ENCODE measurements at regions not wholly inside any gene's neighbourhood (a gene's known extent, or its start where the extent isn't known, plus 50 kb on each side); places are given as distances from the start of the nearest gene placed in this dataset.

DNA sequence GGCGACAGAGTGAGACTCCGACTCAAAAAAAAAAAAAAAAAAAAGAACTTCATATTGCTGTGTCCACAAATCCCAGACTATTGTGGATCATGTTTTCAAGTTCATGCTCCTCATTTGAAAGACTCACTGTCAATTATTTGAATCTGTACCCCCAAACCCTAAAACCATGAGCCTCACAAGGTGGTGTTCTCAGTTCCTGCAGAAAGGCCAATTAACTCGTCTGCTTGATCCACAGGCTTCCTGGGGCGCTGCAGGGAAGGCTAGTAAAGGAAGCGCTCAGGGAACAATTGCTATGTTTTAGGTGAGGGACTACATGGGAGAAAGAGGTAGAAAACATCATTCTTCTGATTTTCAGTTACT is 396.8 kb upstream of the NETO1 start:
- TF ChIP-seq EZH2 (IDR thresholded peaks at IDR 0.05; ENCODE audit: low read depth, unreplicated experiment): no peak
- no peak for TF ChIP-seq REST (IDR thresholded peaks at IDR 0.05; ENCODE audit: unreplicated experiment)
- TF ChIP-seq POLR2AphosphoS5 (IDR thresholded peaks at IDR 0.05; ENCODE audit: low read depth): no peak

Measured in GM23338 (cell line).